Activated CD8-positive, alpha-beta memory T cell treated with anti-CD3 and anti-CD28 coated beads, Interleukin-2, amount 50 U/mL, for 1 hour (primary cell): ENCODE measurements at regions not wholly inside any gene's neighbourhood (a gene's known extent, or its start where the extent isn't known, plus 50 kb on each side); places are given as distances from the start of the nearest gene placed in this dataset.
"Not testable (repeated sequence)": the region's sequence is repeated elsewhere in the genome, so short reads cannot be mapped to it uniquely, and the experiment has no call there.

ENCODE experiments used
- DNase-seq: peaks from one replicate; pipeline ENCODE4 v3.0.0-alpha.2; 2020; ENCODE audit errors: extremely low read depth

GRCh38 chr7:9210114-9210513, 776.7 kb downstream of the NXPH1 start:
- DNase-seq, result no peak

GRCh38 chr7:9217204-9217603, 783.8 kb downstream of the NXPH1 start:
- DNase-seq, result no peak

GRCh38 chr7:9226500-9226899, 793.1 kb downstream of the NXPH1 start:
- DNase-seq, result no peak

- no peak for DNase-seq
These were observed 798.3 kb downstream of the NXPH1 start for GRCh38 chr7:9231630-9232121.

- DNase-seq, result no peak
These were observed 806.6 kb downstream of the NXPH1 start for GRCh38 chr7:9240001-9240400.

- no peak for DNase-seq
These were observed 808.4 kb downstream of the NXPH1 start for GRCh38 chr7:9241826-9242225.

GRCh38 chr7:9242636-9243035, 809.2 kb downstream of the NXPH1 start:
- DNase-seq, result no peak

- DNase-seq, result no peak
These were observed 817.5 kb downstream of the NXPH1 start for GRCh38 chr7:9250876-9251275.

- DNase-seq, result no peak
These were observed 831.0 kb downstream of the NXPH1 start for GRCh38 chr7:9264395-9264794.

- DNase-seq, result no peak
These were observed 846.7 kb downstream of the NXPH1 start for GRCh38 chr7:9280088-9280487.

GRCh38 chr7:9283246-9283645, 849.8 kb downstream of the NXPH1 start:
- no peak for DNase-seq

GRCh38 chr7:9302436-9302835, 869.0 kb downstream of the NXPH1 start:
- no peak for DNase-seq

- DNase-seq, result no peak
These were observed 873.7 kb downstream of the NXPH1 start for GRCh38 chr7:9307131-9307530.

- DNase-seq, result no peak
These were observed 891.1 kb downstream of the NXPH1 start for GRCh38 chr7:9324513-9324912.

- no peak for DNase-seq
These were observed 894.9 kb downstream of the NXPH1 start for GRCh38 chr7:9328296-9328695.

- DNase-seq, result no peak
These were observed 916.2 kb downstream of the NXPH1 start for GRCh38 chr7:9349625-9350024.

- DNase-seq, result no peak
These were observed 957.8 kb downstream of the NXPH1 start for GRCh38 chr7:9391221-9391620.

GRCh38 chr7:9391984-9392383, 958.6 kb downstream of the NXPH1 start:
- no peak for DNase-seq

- DNase-seq, result not testable (repeated sequence)
These were observed 971.0 kb downstream of the NXPH1 start for GRCh38 chr7:9404386-9404785.

GRCh38 chr7:9407816-9408215, 974.4 kb downstream of the NXPH1 start:
- DNase-seq, result no peak

GRCh38 chr7:9453521-9453920, 1020.1 kb downstream of the NXPH1 start:
- no peak for DNase-seq

GRCh38 chr7:9488555-9488954, 1055.1 kb downstream of the NXPH1 start:
- DNase-seq, result no peak

GRCh38 chr7:9498303-9498702, 1064.9 kb downstream of the NXPH1 start:
- no peak for DNase-seq

- no peak for DNase-seq
These were observed 1068.9 kb downstream of the NXPH1 start for GRCh38 chr7:9502269-9502668.

- no peak for DNase-seq
These were observed 1071.3 kb downstream of the NXPH1 start for GRCh38 chr7:9504678-9505077.
